Testis (tissue), 2 donors: ENCODE measurements at regions not wholly inside any gene's neighbourhood (a gene's known extent, or its start where the extent isn't known, plus 50 kb on each side); places are given as distances from the start of the nearest gene placed in this dataset.

Experiments
- DNase-seq: peaks from one replicate; pipeline ENCODE4 v3.0.0-alpha.2; 2019
- H3K27ac ChIP-seq, 2 donors: fragments of 200-600 bp; sonication (generic); one replicate each; pipeline ENCODE4 v1.5.1; 2019
- H3K27me3 ChIP-seq: fragments of 200-600 bp; sonication (generic); one replicate; pipeline ENCODE4 v1.5.1; 2019
- H3K36me3 ChIP-seq: fragments of 200-600 bp; sonication (generic); one replicate; pipeline ENCODE4 v1.5.1; 2017; ENCODE audit warnings: low read depth; ENCODE audit errors: missing control alignments
- H3K4me1 ChIP-seq: fragments of 200-600 bp; sonication (generic); one replicate; pipeline ENCODE4 v1.5.1; 2019
- H3K4me3 ChIP-seq, 2 donors: fragments of 200-600 bp; sonication (generic); one replicate each; pipeline ENCODE4 v1.5.1; 2017 to 2019
- H3K9me3 ChIP-seq: fragments of 200-600 bp; sonication (generic); one replicate; pipeline ENCODE4 v1.5.1; 2017
- CTCF ChIP-seq, 3 experiments: fragments of 450-650 bp in 2 of 3; fragments of 200-600 bp in 1 of 3; sonication (generic) in 1 of 3; IDR thresholded peaks; one replicate each; pipeline ENCODE4 v1.5.1; 2016 to 2019; ENCODE audit warnings: antibody characterized with exemption in 3 of 3, mild to moderate bottlenecking in 2 of 3, moderate library complexity in 1 of 3
- POLR2A ChIP-seq: fragments of 450-650 bp; IDR thresholded peaks from one replicate; pipeline ENCODE4 v1.6.1; 2017; ENCODE audit warnings: antibody characterized with exemption, mild to moderate bottlenecking, moderate library complexity
- WGBS, 2 donors: methylation state at CpG; one replicate each; pipeline ENCODE4 v1.1.5; 2018; 5-methylcytosine and 5-hydroxymethylcytosine counted together
- intact Hi-C: fragments of 100-400 bp; cut with DNase I; formaldehyde crosslinking; loops from one replicate; pipeline ENCODE4 v1.15.1; 2023; ENCODE audit warnings: low total_unique reads

DNA sequence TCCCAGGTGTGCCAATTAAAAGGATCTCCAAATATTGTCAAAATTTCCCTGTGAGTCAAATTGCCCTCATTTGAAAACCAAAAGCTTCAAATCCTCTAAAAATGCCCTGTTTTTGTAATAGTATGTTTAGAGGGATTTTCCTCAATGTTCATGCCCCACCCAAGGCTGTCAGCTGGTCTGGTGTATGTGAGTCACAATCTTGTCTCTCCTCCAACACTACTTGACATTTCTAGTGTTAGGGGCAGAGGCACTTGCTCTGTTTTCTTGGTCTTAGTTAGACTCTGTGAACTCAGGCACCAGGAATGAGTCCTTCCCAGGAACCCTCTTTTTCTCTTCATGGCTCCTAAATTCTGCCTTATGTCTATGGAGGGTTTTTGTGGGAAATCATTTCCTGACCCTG is 634.8 kb downstream of the KCNJ2 start:
- no peak overlapping the region for H3K4me3 ChIP-seq

DNA sequence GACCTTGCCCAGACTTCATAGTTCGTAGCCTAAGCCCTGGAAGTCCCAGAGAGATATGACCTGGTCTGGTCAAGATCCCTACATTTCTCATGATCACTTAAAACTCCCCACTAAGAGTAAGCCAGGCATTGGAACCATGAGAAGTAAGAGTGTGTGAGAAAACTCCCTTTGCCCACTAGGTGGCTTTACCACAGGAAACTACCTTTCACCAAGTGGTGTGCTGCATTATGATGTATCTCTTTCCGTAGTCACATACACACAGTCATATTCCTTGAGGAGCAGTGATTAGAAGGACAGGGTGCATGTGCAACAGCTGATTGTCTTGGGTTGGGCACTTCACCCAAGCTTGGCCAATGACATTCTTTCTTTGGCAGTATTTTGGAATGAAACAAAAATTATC is 639.3 kb downstream of the KCNJ2 start:
- Histone ChIP-seq H3K4me1 (no peaks in the 10 kb centered on the region), H3K9me3 (no peaks in the 10 kb centered on the region), H3K27me3 (no peaks in the 10 kb centered on the region), H3K27ac (no peak overlapping the region), H3K4me3 (no peak overlapping the region), H3K36me3 (no peaks in the 10 kb centered on the region)
- no peak for DNase-seq
- TF ChIP-seq POLR2A, result no peak
- peak in 1 of 3 experiments; percentile 33 for TF ChIP-seq CTCF (IDR thresholded peaks at IDR 0.05)
- intact Hi-C loops, result no loop called here
- WGBS, 2 donors, result 72 to 86% methylated on average over 2 of the region's 2 CpGs

More for the DNA sequence above, 634.8 kb downstream of the KCNJ2 start:
- H3K9me3 ChIP-seq, result no peaks in the 10 kb centered on the region
- intact Hi-C loops, result no loop called here
- no peaks in the 10 kb centered on the region for H3K4me1 ChIP-seq
- no peak overlapping the region for H3K27ac ChIP-seq
- DNase-seq, result no peak
- TF ChIP-seq POLR2A (no peak), CTCF (IDR thresholded peaks at IDR 0.05) (no peak)
- H3K36me3 ChIP-seq, result no peaks in the 10 kb centered on the region
- no peaks in the 10 kb centered on the region for H3K27me3 ChIP-seq

DNA sequence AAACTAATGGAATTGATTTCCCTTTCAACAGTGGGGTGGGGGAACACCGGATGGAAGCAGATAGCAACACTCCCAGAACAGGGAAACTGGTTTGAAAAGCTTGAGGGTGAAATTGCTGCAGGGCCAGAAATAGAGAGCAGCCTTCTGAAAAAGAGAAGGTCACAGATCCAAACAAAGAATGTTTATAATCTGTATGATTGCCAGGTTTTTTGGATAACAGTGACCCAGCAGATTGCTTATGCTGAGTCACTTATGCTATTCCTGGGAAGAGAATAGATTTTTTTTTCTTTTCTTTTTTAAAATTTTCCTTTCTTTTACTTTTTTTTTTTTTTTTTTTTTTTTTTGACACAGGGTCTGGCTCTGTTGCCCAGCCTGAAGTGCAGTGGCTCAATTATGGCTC is 641.3 kb downstream of the KCNJ2 start:
- H3K9me3 ChIP-seq, result no peaks in the 10 kb centered on the region
- H3K4me1 ChIP-seq, result no peaks in the 10 kb centered on the region
- no peaks in the 10 kb centered on the region for H3K36me3 ChIP-seq
- H3K27ac ChIP-seq, result no peak overlapping the region
- DNase-seq, result no peak
- intact Hi-C loops, result no loop called here
- H3K4me3 ChIP-seq, result no peak overlapping the region
- WGBS, 2 donors, result 70 to 73% methylated on average over 1 of the region's 1 CpG
- TF ChIP-seq CTCF (IDR thresholded peaks at IDR 0.05) (no peak), POLR2A (no peak)
- H3K27me3 ChIP-seq, result no peaks in the 10 kb centered on the region

GRCh38 chr17:70813355-70813930 is 644.1 kb downstream of the KCNJ2 start:
- intact Hi-C loops, result no loop called here
- no peaks in the 10 kb centered on the region for H3K9me3 ChIP-seq
- no peaks in the 10 kb centered on the region for H3K36me3 ChIP-seq
- no peaks in the 10 kb centered on the region for H3K4me1 ChIP-seq
- TF ChIP-seq CTCF (IDR thresholded peaks at IDR 0.05), result no peak
- no peak for TF ChIP-seq POLR2A
- no peak overlapping the region for H3K4me3 ChIP-seq
- no peaks in the 10 kb centered on the region for H3K27me3 ChIP-seq
- no peak overlapping the region for H3K27ac ChIP-seq
- WGBS, 2 donors, result 91 to 93% methylated on average over 12 of the region's 12 CpGs
- DNase-seq, result no peak

- TF ChIP-seq CTCF (IDR thresholded peaks at IDR 0.05), result no peak
- H3K36me3 ChIP-seq, result no peaks in the 10 kb centered on the region
- H3K9me3 ChIP-seq, result no peaks in the 10 kb centered on the region
- DNase-seq, result no peak
- intact Hi-C loops, result no loop called here
- no peaks in the 10 kb centered on the region for H3K27me3 ChIP-seq
- 90 to 98% methylated on average over 2 of the region's 2 CpGs for WGBS, 2 donors
- no peak overlapping the region for H3K4me3 ChIP-seq
- H3K4me1 ChIP-seq, result no peaks in the 10 kb centered on the region
- no peak overlapping the region for H3K27ac ChIP-seq
These were observed 649.9 kb downstream of the KCNJ2 start for GRCh38 chr17:70819183-70819582.
